HG02759 (cell line): ENCODE measurements at regions not wholly inside any gene's neighbourhood (a gene's known extent, or its start where the extent isn't known, plus 50 kb on each side); places are given as distances from the start of the nearest gene placed in this dataset.

ENCODE experiments used
- ATAC-seq: cut with Tn5 transposase; IDR thresholded peaks from one replicate; pipeline ENCODE4 v1.9.1; 2021; ENCODE audit warnings: mild to moderate bottlenecking, moderate library complexity; ENCODE audit not compliant: unreplicated experiment

GRCh38 chr4:89604951-89605350, 232.0 kb downstream of the SNCA start:
- ATAC-seq, result no peak

- no peak for ATAC-seq
These were observed 237.9 kb downstream of the SNCA start for GRCh38 chr4:89599026-89599425.

GRCh38 chr4:89598602-89599001, 238.4 kb downstream of the SNCA start:
- ATAC-seq, result no peak

GRCh38 chr4:89595125-89595789, 241.7 kb downstream of the SNCA start:
- no peak for ATAC-seq

GRCh38 chr4:89590128-89590527, 246.8 kb downstream of the SNCA start:
- ATAC-seq, result no peak

GRCh38 chr4:89588421-89588820, 248.5 kb downstream of the SNCA start:
- no peak for ATAC-seq

- ATAC-seq, result no peak
These were observed 249.6 kb downstream of the SNCA start for GRCh38 chr4:89587364-89587763.

- ATAC-seq, result no peak
These were observed 250.1 kb downstream of the SNCA start for GRCh38 chr4:89586864-89587263.

GRCh38 chr4:89586318-89586717, 250.6 kb downstream of the SNCA start:
- ATAC-seq, result no peak

GRCh38 chr4:89582756-89583505, 254.0 kb downstream of the SNCA start:
- no peak for ATAC-seq

GRCh38 chr4:89579771-89580170, 257.2 kb downstream of the SNCA start:
- ATAC-seq, result no peak

GRCh38 chr4:89576246-89576645, 260.7 kb downstream of the SNCA start:
- ATAC-seq, result no peak

GRCh38 chr4:89575840-89576239, 261.1 kb downstream of the SNCA start:
- no peak for ATAC-seq

GRCh38 chr4:89574176-89574575, 262.8 kb downstream of the SNCA start:
- no peak for ATAC-seq

- ATAC-seq, result no peak
These were observed 263.3 kb downstream of the SNCA start for GRCh38 chr4:89573656-89574055.

GRCh38 chr4:89572224-89572858, 264.6 kb downstream of the SNCA start:
- no peak for ATAC-seq

- no peak for ATAC-seq
These were observed 263.3 kb upstream of the GPRIN3 start for GRCh38 chr4:89570931-89571330.

- ATAC-seq, result no peak
These were observed 260.3 kb upstream of the GPRIN3 start for GRCh38 chr4:89567936-89568335.

- peak; percentile 86 for ATAC-seq
These were observed 255.8 kb upstream of the GPRIN3 start for GRCh38 chr4:89563431-89563830.

GRCh38 chr4:89562746-89563145, 255.1 kb upstream of the GPRIN3 start:
- no peak for ATAC-seq

- ATAC-seq, result no peak
These were observed 253.4 kb upstream of the GPRIN3 start for GRCh38 chr4:89561048-89561447.

- ATAC-seq, result no peak
These were observed 250.5 kb upstream of the GPRIN3 start for GRCh38 chr4:89558147-89558546.
